IMR-90 (cell line): ENCODE measurements at regions not wholly inside any gene's neighbourhood (a gene's known extent, or its start where the extent isn't known, plus 50 kb on each side); places are given as distances from the start of the nearest gene placed in this dataset.

Source experiments
- ATAC-seq: fragments of 200-7000 bp; cut with Tn5 transposase; 2 replicates; pipeline ENCODE4 v1.9.1; 2020; ENCODE audit warnings: low read depth, mild to moderate bottlenecking, moderate library complexity
- BruUV-seq: library from RNA; stranded (reverse); fragments of 400-500 nt; replicated peaks from 2 replicates; lab custom pipeline; 2021; lab: Mats Ljungman, UMichigan
- CTCF ChIA-PET: fragments of 300-600 bp; formaldehyde crosslinking; extraction: SDS; loops from one replicate; lab custom pipeline; 2021; ENCODE audit warnings: antibody characterized with exemption; lab: Yijun Ruan, JAX
- POLR2A ChIA-PET: fragments of 300-600 bp; sonication (Branson Sonifier 250); formaldehyde crosslinking; loops from one replicate; lab custom pipeline; 2022; ENCODE audit warnings: antibody characterized with exemption; ENCODE audit not compliant: unreplicated experiment; lab: Charles Lee
- DNase-seq: peaks from one replicate; pipeline ENCODE4 v3.0.0; 2013
- H2AFZ ChIP-seq: replicated peaks from 2 replicates; pipeline ENCODE3; 2013; ENCODE audit warnings: low read length, mild to moderate bottlenecking; ENCODE audit not compliant: poor library complexity
- H2AK5ac ChIP-seq: 2 replicates; pipeline ENCODE4 v1.6.1; 2013; ENCODE audit warnings: low read depth, low read length, inconsistent platforms
- H2AK9ac ChIP-seq: replicated peaks from 2 replicates; pipeline ENCODE3; 2013; ENCODE audit warnings: mild to moderate bottlenecking, low read depth, low read length, moderate library complexity; ENCODE audit not compliant: poor library complexity
- H2BK120ac ChIP-seq: 2 replicates; pipeline ENCODE4 v1.6.1; 2013; ENCODE audit warnings: low read depth, low read length, inconsistent platforms
- H2BK15ac ChIP-seq: 3 replicates; pipeline ENCODE4 v1.6.1; 2013; ENCODE audit warnings: low read depth, low read length, inconsistent platforms
- H2BK20ac ChIP-seq: 2 replicates; pipeline ENCODE4 v1.6.1; 2013; ENCODE audit warnings: low read depth, mild to moderate bottlenecking, inconsistent platforms, low read length, moderate library complexity
- H2BK5ac ChIP-seq: 2 replicates; pipeline ENCODE4 v1.6.1; 2013; ENCODE audit warnings: mild to moderate bottlenecking, low read depth, low read length, inconsistent platforms; ENCODE audit not compliant: poor library complexity, severe bottlenecking
- H3K14ac ChIP-seq: replicated peaks from 2 replicates; pipeline ENCODE4 v1.6.1; 2013; ENCODE audit warnings: low read depth, low read length, inconsistent platforms
- H3K18ac ChIP-seq: 2 replicates; pipeline ENCODE4 v1.6.1; 2013; ENCODE audit warnings: low read depth, low read length, control low read depth
- H3K23ac ChIP-seq: 2 replicates; pipeline ENCODE4 v1.6.1; 2013; ENCODE audit warnings: low read depth, low read length, inconsistent platforms
- H3K27ac ChIP-seq: 2 replicates; pipeline ENCODE4 v1.5.1; 2013; ENCODE audit warnings: mild to moderate bottlenecking, control low read depth, low read length; ENCODE audit not compliant: insufficient read depth
- H3K27me3 ChIP-seq: 2 replicates; pipeline ENCODE4 v1.6.1; 2013; ENCODE audit warnings: low read length; ENCODE audit not compliant: control insufficient read depth, insufficient read depth
- H3K36me3 ChIP-seq: 2 replicates; pipeline ENCODE4 v1.6.1; 2013; ENCODE audit warnings: low read length, mixed read lengths; ENCODE audit not compliant: control insufficient read depth, insufficient read depth
- H3K4ac ChIP-seq: 2 replicates; pipeline ENCODE4 v1.6.1; 2013; ENCODE audit warnings: low read depth, low read length, inconsistent platforms
- H3K4me1 ChIP-seq: 2 replicates; pipeline ENCODE4 v1.6.1; 2013; ENCODE audit warnings: low read length, mixed read lengths; ENCODE audit not compliant: control insufficient read depth, insufficient read depth
- H3K4me2 ChIP-seq: 2 replicates; pipeline ENCODE4 v1.6.1; 2013; ENCODE audit warnings: low read depth, mild to moderate bottlenecking, control low read depth, low read length, moderate library complexity
- H3K4me3 ChIP-seq: 2 replicates; pipeline ENCODE4 v1.5.1; 2013; ENCODE audit warnings: low read depth, mild to moderate bottlenecking, control low read depth, low read length, moderate library complexity; ENCODE audit not compliant: insufficient read depth
- H3K56ac ChIP-seq: 2 replicates; pipeline ENCODE4 v1.6.1; 2013; ENCODE audit warnings: low read length, inconsistent platforms; ENCODE audit not compliant: insufficient read depth; ENCODE audit errors: extremely low read depth
- H3K79me1 ChIP-seq, 2 experiments: 2 replicates each; pipeline ENCODE4 v1.6.1; 2013; ENCODE audit warnings: low read length in 2 of 2, inconsistent platforms in 1 of 2, low read depth in 1 of 2
- H3K9ac ChIP-seq: 2 replicates; pipeline ENCODE4 v1.6.1; 2013; ENCODE audit warnings: low read depth, low read length, control low read depth
- H3K9me1 ChIP-seq: 2 replicates; pipeline ENCODE4 v1.6.1; 2013; ENCODE audit warnings: low read length, inconsistent platforms; ENCODE audit not compliant: insufficient read depth
- H3K9me3 ChIP-seq: 2 replicates; pipeline ENCODE4 v1.6.1; 2013; ENCODE audit warnings: low read length; ENCODE audit not compliant: control insufficient read depth, insufficient read depth
- H4K20me1 ChIP-seq: 2 replicates; pipeline ENCODE4 v1.6.1; 2013; ENCODE audit warnings: low read length, inconsistent platforms; ENCODE audit not compliant: insufficient read depth
- H4K5ac ChIP-seq: 2 replicates; pipeline ENCODE4 v1.6.1; 2013; ENCODE audit warnings: mild to moderate bottlenecking, low read depth, low read length, control low read depth
- H4K8ac ChIP-seq, 2 experiments: 2 replicates each; pipeline ENCODE4 v1.6.1; 2013; ENCODE audit warnings: low read depth in 2 of 2, low read length in 2 of 2, control low read depth in 1 of 2, inconsistent platforms in 1 of 2
- H4K91ac ChIP-seq: 2 replicates; pipeline ENCODE4 v1.6.1; 2013; ENCODE audit warnings: low read depth, low read length, inconsistent platforms; ENCODE audit not compliant: insufficient read depth
- CEBPB ChIP-seq: IDR thresholded peaks from 2 replicates; pipeline ENCODE4 v1.6.1; 2012; ENCODE audit warnings: low read depth, low read length, improper control_type of control experiment
- FOS ChIP-seq: fragments of 150-350 bp; IDR thresholded peaks from 2 replicates; pipeline ENCODE4 v1.6.1; 2016; ENCODE audit warnings: low read depth, low read length
- POLR2A ChIP-seq: IDR thresholded peaks from 2 replicates; pipeline ENCODE4 v1.6.1; 2012; ENCODE audit warnings: mild to moderate bottlenecking, low read depth, low read length
- WGBS, 2 experiments: methylation state at CpG; one replicate each; pipeline versions ENCODE4 v1.1.5 to v1.1.7; 2013; ENCODE audit warnings: missing lambda C conversion rate in 2 of 2; ENCODE audit not compliant: insufficient read length in 1 of 2; ENCODE audit errors: extremely low coverage in 2 of 2; 5-methylcytosine and 5-hydroxymethylcytosine counted together
- dilution Hi-C: fragments of 300-500 bp; cut with HindIII; formaldehyde crosslinking; loops from one replicate; pipeline ENCODE4 v1.14.3; 2018; ENCODE audit warnings: low sequenced_read_pairs; ENCODE audit not compliant: unreplicated experiment
- in situ Hi-C: fragments of 300-500 bp; cut with MboI; formaldehyde crosslinking; loops from 3 replicates; pipeline ENCODE4 v1.14.3; 2019; ENCODE audit warnings: low sequenced_read_pairs, inconsistent platforms, mixed read lengths
- intact Hi-C: fragments of 100-400 bp; cut with micrococcal nuclease; formaldehyde crosslinking; loops from 2 replicates; pipeline ENCODE4 v1.10.0; 2022

- dilution Hi-C loops, result no loop called here
- Histone ChIP-seq H3K4me1 (no peaks in the 10 kb centered on the region), H3K27ac (no peak overlapping the region), H2AK5ac (no peak overlapping the region), H4K91ac (no peak overlapping the region), H2BK20ac (no peak overlapping the region), H3K9ac (no peak overlapping the region), H3K4me3 (no peak overlapping the region), H3K4me2 (no peak overlapping the region), H3K27me3 (no peaks in the 10 kb centered on the region), H4K20me1 (no peaks in the 10 kb centered on the region), H2BK15ac (no peak overlapping the region), H3K79me1 (no peaks in the 10 kb centered on the region), H3K23ac (no peak overlapping the region), H4K5ac (no peak overlapping the region), H2BK120ac (no peak overlapping the region), H4K8ac (no peak overlapping the region), H3K4ac (no peak overlapping the region), H3K36me3 (no peaks in the 10 kb centered on the region), H2AK9ac (no peak overlapping the region), H3K14ac (no peak overlapping the region), H2BK5ac (no peak overlapping the region), H2AFZ (no peak overlapping the region), H3K18ac (no peak overlapping the region), H3K9me3 (peaks cover 3% of the 10 kb centered on the region; the same call in 1 of the 2 replicates), H3K9me1 (no peaks in the 10 kb centered on the region), H3K56ac (no peak overlapping the region)
- ATAC-seq (no peak), DNase-seq (no peak)
- TF ChIP-seq CEBPB (no peak), FOS (no peak), POLR2A (no peak)
- no CpG with 5 or more reads among the region's 2 CpGs for WGBS, 2 experiments
- intact Hi-C loops, result no loop called here
- CTCF ChIA-PET, result no interaction called here
- POLR2A ChIA-PET, result no interaction called here
- in situ Hi-C loops, result no loop called here
- BruUV-seq, result no TSS peak
Measured at GRCh38 chr4:14559646-14560045, 442.6 kb upstream of the CPEB2 start.
